ENCODE measurements at regions not wholly inside any gene's neighbourhood (a gene's known extent, or its start where the extent isn't known, plus 50 kb on each side); places are given as distances from the start of the nearest gene placed in this dataset.
A peak's percentile ranks its signal among the peaks of the same experiment; 100 is the strongest.

- Mint-ChIP-seq H3K9me3 (no peaks in the 10 kb centered on the region), H3K4me1 (no peaks in the 10 kb centered on the region), H3K4me3 (no peak overlapping the region), H3K36me3 (no peaks in the 10 kb centered on the region), H3K27ac (no peak overlapping the region), H3K27me3 (no peaks in the 10 kb centered on the region)
- no peak for ATAC-seq
These were observed 72.2 kb upstream of the SLC4A10 start for GRCh38 chr2:161552015-161552414.

GRCh38 chr2:161555826-161556225, 68.4 kb upstream of the SLC4A10 start:
- Mint-ChIP-seq H3K36me3 (no peaks in the 10 kb centered on the region), H3K27ac (no peak overlapping the region), H3K4me1 (no peaks in the 10 kb centered on the region), H3K4me3 (no peak overlapping the region), H3K9me3 (no peaks in the 10 kb centered on the region), H3K27me3 (no peaks in the 10 kb centered on the region)
- no peak for ATAC-seq

- Mint-ChIP-seq H3K27me3 (no peaks in the 10 kb centered on the region), H3K36me3 (no peaks in the 10 kb centered on the region), H3K4me3 (no peak overlapping the region), H3K27ac (no peak overlapping the region), H3K9me3 (no peaks in the 10 kb centered on the region), H3K4me1 (no peaks in the 10 kb centered on the region)
- no peak for ATAC-seq
These were observed 67.8 kb upstream of the SLC4A10 start for GRCh38 chr2:161556440-161556839.

GRCh38 chr2:161557538-161557937, 66.7 kb upstream of the SLC4A10 start:
- no peak overlapping the region for H3K4me3 Mint-ChIP-seq
- H3K36me3 Mint-ChIP-seq, result no peaks in the 10 kb centered on the region
- H3K9me3 Mint-ChIP-seq, result peaks cover 3% of the 10 kb centered on the region
- ATAC-seq, result no peak
- no peaks in the 10 kb centered on the region for H3K27me3 Mint-ChIP-seq
- no peaks in the 10 kb centered on the region for H3K4me1 Mint-ChIP-seq
- H3K27ac Mint-ChIP-seq, result no peak overlapping the region

- Mint-ChIP-seq H3K36me3 (no peaks in the 10 kb centered on the region), H3K4me3 (no peak overlapping the region), H3K27ac (no peak overlapping the region), H3K4me1 (no peaks in the 10 kb centered on the region), H3K27me3 (no peaks in the 10 kb centered on the region), H3K9me3 (peaks cover 21% of the 10 kb centered on the region)
- ATAC-seq, result no peak
These were observed 59.3 kb upstream of the SLC4A10 start for GRCh38 chr2:161564906-161565305.

GRCh38 chr2:161569401-161569800, 54.8 kb upstream of the SLC4A10 start:
- Mint-ChIP-seq H3K4me3 (no peak overlapping the region), H3K27ac (no peak overlapping the region), H3K4me1 (no peaks in the 10 kb centered on the region), H3K27me3 (no peaks in the 10 kb centered on the region), H3K36me3 (no peaks in the 10 kb centered on the region), H3K9me3 (peaks cover 11% of the 10 kb centered on the region)
- ATAC-seq, result no peak

- Mint-ChIP-seq H3K27ac (no peak overlapping the region), H3K4me3 (no peak overlapping the region), H3K4me1 (no peaks in the 10 kb centered on the region), H3K9me3 (peaks cover 3% of the 10 kb centered on the region), H3K27me3 (no peaks in the 10 kb centered on the region), H3K36me3 (no peaks in the 10 kb centered on the region)
- ATAC-seq, result peak; percentile 8
These were observed 53.7 kb upstream of the SLC4A10 start for GRCh38 chr2:161570424-161571050.

GRCh38 chr2:161571051-161571429, 53.2 kb upstream of the SLC4A10 start:
- Mint-ChIP-seq H3K4me1 (no peaks in the 10 kb centered on the region), H3K9me3 (peaks cover 3% of the 10 kb centered on the region), H3K36me3 (no peaks in the 10 kb centered on the region), H3K27ac (no peak overlapping the region), H3K27me3 (no peaks in the 10 kb centered on the region), H3K4me3 (no peak overlapping the region)
- ATAC-seq, result peak; percentile 34
